ENCODE measurements at regions not wholly inside any gene's neighbourhood (a gene's known extent, or its start where the extent isn't known, plus 50 kb on each side); places are given as distances from the start of the nearest gene placed in this dataset.

DNA sequence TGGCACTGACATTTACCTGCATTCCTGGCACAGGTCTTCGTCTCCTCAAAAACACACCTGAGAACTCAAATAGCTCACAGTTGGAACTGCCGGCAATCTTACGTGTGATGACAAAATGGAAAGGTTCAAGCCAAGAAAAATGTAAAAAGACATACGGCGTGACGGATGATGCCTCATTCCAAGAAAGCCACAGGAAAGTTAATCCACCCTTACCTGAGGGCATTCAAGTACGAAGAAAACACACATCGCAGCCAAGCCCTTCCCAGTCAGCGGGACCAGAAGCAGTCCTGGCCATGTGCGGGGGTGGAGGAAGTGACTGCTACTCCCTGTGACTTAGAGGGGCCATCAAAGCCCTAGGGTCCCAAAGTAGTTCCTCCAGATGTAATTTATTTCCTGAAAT is 986.3 kb upstream of the CELF4 start:
- Mint-ChIP-seq H3K27ac (no peak overlapping the region), H3K9me3 (peaks cover 0 to 5% (median 2%) of the 10 kb centered on the region in 3 donors), H3K4me1 (no peaks in the 10 kb centered on the region), H3K4me3 (no peak overlapping the region), H3K27me3 (no peaks in the 10 kb centered on the region), H3K36me3 (no peaks in the 10 kb centered on the region)
- no peaks in the 10 kb centered on the region for H3K4me1 ChIP-seq (ENCODE audit: control insufficient read depth in 1 of 2, extremely low read depth in 1 of 2, insufficient read depth in 2 of 2, low read length in 2 of 2)
- ATAC-seq (replicated peaks in 1 of 4), result no peak
- POLR2A ChIA-PET, result no interaction called here
- CTCF ChIA-PET, result no interaction called here
- no peak overlapping the region for H3K4me3 ChIP-seq (ENCODE audit: control insufficient read depth in 1 of 2, extremely low read depth in 1 of 2, low read length in 1 of 2)
- 90% methylated on average over 8 of the region's 10 CpGs for WGBS (ENCODE audit: insufficient coverage)
- no peak overlapping the region for H3K27ac ChIP-seq (ENCODE audit: low read length)
- no peaks in the 10 kb centered on the region for H3K9me3 ChIP-seq
- no peaks in the 10 kb centered on the region for H3K27me3 ChIP-seq (replicated peaks in 1 of 2; ENCODE audit: control insufficient read depth in 2 of 2, extremely low read depth in 1 of 2, insufficient read depth in 2 of 2, low read length in 1 of 2)
- no peak for DNase-seq
- H3K36me3 ChIP-seq (ENCODE audit: control insufficient read depth in 2 of 2, extremely low read depth in 1 of 2, insufficient read depth in 1 of 2, low read length in 1 of 2), result no peaks in the 10 kb centered on the region

DNA sequence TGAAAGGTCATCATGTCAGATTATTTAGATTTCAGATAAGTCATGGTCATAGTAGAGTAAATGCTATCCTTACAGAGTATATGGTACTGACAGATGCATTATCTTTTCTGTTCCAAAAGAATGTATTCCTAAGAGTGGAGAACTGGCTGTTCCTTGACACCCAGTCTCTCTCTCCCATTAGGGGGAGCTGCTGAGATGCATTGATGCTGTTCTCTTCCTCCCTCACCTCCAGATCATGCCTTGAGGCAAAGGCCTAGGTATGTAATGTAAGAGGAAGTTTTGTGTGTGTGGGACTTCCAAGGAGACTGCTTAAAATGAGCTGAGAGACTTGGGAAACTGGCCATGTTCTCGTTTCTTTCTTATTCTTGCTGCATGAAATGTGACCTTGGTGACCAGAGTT is 979.5 kb upstream of the CELF4 start:
- WGBS (ENCODE audit: insufficient coverage), result no CpG with 5 or more reads among the region's 1 CpG
- H3K4me1 ChIP-seq (ENCODE audit: control insufficient read depth in 1 of 2, extremely low read depth in 1 of 2, insufficient read depth in 2 of 2, low read length in 2 of 2), result no peaks in the 10 kb centered on the region
- POLR2A ChIA-PET, result no interaction called here
- no peaks in the 10 kb centered on the region for H3K4me1 Mint-ChIP-seq
- H3K9me3 ChIP-seq, result no peaks in the 10 kb centered on the region
- CTCF ChIA-PET, result no interaction called here
- no peaks in the 10 kb centered on the region for H3K27me3 Mint-ChIP-seq
- no peaks in the 10 kb centered on the region for H3K36me3 Mint-ChIP-seq
- H3K4me3 Mint-ChIP-seq, result no peak overlapping the region
- DNase-seq (peak in 1 of 35 experiments; percentile 31), ATAC-seq (replicated peaks in 1 of 4) (no peak)
- no peaks in the 10 kb centered on the region for H3K36me3 ChIP-seq (ENCODE audit: control insufficient read depth in 2 of 2, extremely low read depth in 1 of 2, insufficient read depth in 1 of 2, low read length in 1 of 2)
- no peak overlapping the region for H3K4me3 ChIP-seq (ENCODE audit: control insufficient read depth in 1 of 2, extremely low read depth in 1 of 2, low read length in 1 of 2)
- H3K27me3 ChIP-seq (replicated peaks in 1 of 2; ENCODE audit: control insufficient read depth in 2 of 2, extremely low read depth in 1 of 2, insufficient read depth in 2 of 2, low read length in 1 of 2), result no peaks in the 10 kb centered on the region
- peaks cover 0 to 6% (median 0%) of the 10 kb centered on the region in 3 donors for H3K9me3 Mint-ChIP-seq
- no peak overlapping the region for H3K27ac ChIP-seq (ENCODE audit: low read length)
- H3K27ac Mint-ChIP-seq, result no peak overlapping the region

- Mint-ChIP-seq H3K4me1 (no peaks in the 10 kb centered on the region), H3K4me3 (no peak overlapping the region), H3K36me3 (no peaks in the 10 kb centered on the region), H3K27ac (no peak overlapping the region), H3K27me3 (no peaks in the 10 kb centered on the region), H3K9me3 (peaks cover 3 to 11% (median 9%) of the 10 kb centered on the region in 3 donors)
- ATAC-seq (replicated peaks in 1 of 4) (no peak), DNase-seq (no peak)
- H3K27ac ChIP-seq (ENCODE audit: low read length), result no peak overlapping the region
- no peaks in the 10 kb centered on the region for H3K36me3 ChIP-seq (ENCODE audit: control insufficient read depth in 2 of 2, extremely low read depth in 1 of 2, insufficient read depth in 1 of 2, low read length in 1 of 2)
- CTCF ChIA-PET, result no interaction called here
- H3K4me1 ChIP-seq (ENCODE audit: control insufficient read depth in 1 of 2, extremely low read depth in 1 of 2, insufficient read depth in 2 of 2, low read length in 2 of 2), result no peaks in the 10 kb centered on the region
- H3K9me3 ChIP-seq, result no peaks in the 10 kb centered on the region
- H3K4me3 ChIP-seq (ENCODE audit: control insufficient read depth in 1 of 2, extremely low read depth in 1 of 2, low read length in 1 of 2), result no peak overlapping the region
- H3K27me3 ChIP-seq (replicated peaks in 1 of 2; ENCODE audit: control insufficient read depth in 2 of 2, extremely low read depth in 1 of 2, insufficient read depth in 2 of 2, low read length in 1 of 2), result no peaks in the 10 kb centered on the region
- POLR2A ChIA-PET, result no interaction called here
Observed at GRCh38 chr18:38539856-38540255, 974.3 kb upstream of the CELF4 start.

GRCh38 chr18:38539371-38539770 is 973.8 kb upstream of the CELF4 start:
- Mint-ChIP-seq H3K9me3 (peaks cover 3 to 9% (median 9%) of the 10 kb centered on the region in 3 donors), H3K4me1 (no peaks in the 10 kb centered on the region), H3K27ac (no peak overlapping the region), H3K36me3 (no peaks in the 10 kb centered on the region), H3K4me3 (no peak overlapping the region), H3K27me3 (no peaks in the 10 kb centered on the region)
- H3K4me3 ChIP-seq (ENCODE audit: control insufficient read depth in 1 of 2, extremely low read depth in 1 of 2, low read length in 1 of 2), result no peak overlapping the region
- ChIA-PET CTCF (no interaction called here), POLR2A (no interaction called here)
- no peaks in the 10 kb centered on the region for H3K36me3 ChIP-seq (ENCODE audit: control insufficient read depth in 2 of 2, extremely low read depth in 1 of 2, insufficient read depth in 1 of 2, low read length in 1 of 2)
- H3K27me3 ChIP-seq (replicated peaks in 1 of 2; ENCODE audit: control insufficient read depth in 2 of 2, extremely low read depth in 1 of 2, insufficient read depth in 2 of 2, low read length in 1 of 2), result no peaks in the 10 kb centered on the region
- H3K9me3 ChIP-seq, result no peaks in the 10 kb centered on the region
- no peaks in the 10 kb centered on the region for H3K4me1 ChIP-seq (ENCODE audit: control insufficient read depth in 1 of 2, extremely low read depth in 1 of 2, insufficient read depth in 2 of 2, low read length in 2 of 2)
- no peak overlapping the region for H3K27ac ChIP-seq (ENCODE audit: low read length)
- no peak for DNase-seq
- ATAC-seq (replicated peaks in 1 of 4), result no peak

DNA sequence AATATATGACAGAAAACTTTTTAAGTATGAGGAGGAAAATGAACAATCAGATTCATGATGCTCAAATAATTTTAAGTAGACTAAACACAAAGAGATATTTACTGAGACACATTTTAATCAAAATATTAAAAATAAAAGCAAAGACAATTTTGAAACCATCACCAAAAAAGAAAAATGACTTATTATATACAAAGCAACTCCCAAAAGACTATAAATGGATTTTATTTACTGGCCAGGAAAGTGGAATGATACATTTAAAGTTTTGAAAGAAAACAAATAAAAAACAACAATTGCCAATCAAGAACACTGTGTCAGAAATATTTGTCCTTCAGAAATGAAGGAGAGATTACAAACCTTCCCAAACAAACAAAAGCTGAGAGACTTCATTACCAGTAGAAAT is 968.5 kb upstream of the CELF4 start:
- Mint-ChIP-seq H3K27me3 (no peaks in the 10 kb centered on the region), H3K9me3 (peaks cover 3 to 28% (median 16%) of the 10 kb centered on the region in 3 donors), H3K36me3 (no peaks in the 10 kb centered on the region), H3K4me1 (no peaks in the 10 kb centered on the region), H3K27ac (no peak overlapping the region), H3K4me3 (no peak overlapping the region)
- ATAC-seq (replicated peaks in 1 of 4) (no peak), DNase-seq (no peak)
- CTCF ChIA-PET, result no interaction called here
- Histone ChIP-seq H3K36me3 (ENCODE audit: control insufficient read depth in 2 of 2, extremely low read depth in 1 of 2, insufficient read depth in 1 of 2, low read length in 1 of 2) (no peaks in the 10 kb centered on the region), H3K27me3 (replicated peaks in 1 of 2; ENCODE audit: control insufficient read depth in 2 of 2, extremely low read depth in 1 of 2, insufficient read depth in 2 of 2, low read length in 1 of 2) (no peaks in the 10 kb centered on the region), H3K9me3 (no peaks in the 10 kb centered on the region), H3K4me3 (ENCODE audit: control insufficient read depth in 1 of 2, extremely low read depth in 1 of 2, low read length in 1 of 2) (no peak overlapping the region), H3K27ac (ENCODE audit: low read length) (no peak overlapping the region), H3K4me1 (ENCODE audit: control insufficient read depth in 1 of 2, extremely low read depth in 1 of 2, insufficient read depth in 2 of 2, low read length in 2 of 2) (no peaks in the 10 kb centered on the region)
- POLR2A ChIA-PET, result no interaction called here

- H3K27ac Mint-ChIP-seq, result no peak overlapping the region
- ATAC-seq (replicated peaks in 1 of 4) (no peak), DNase-seq (no peak)
- Histone ChIP-seq H3K4me3 (ENCODE audit: control insufficient read depth in 1 of 2, extremely low read depth in 1 of 2, low read length in 1 of 2) (no peak overlapping the region), H3K27ac (ENCODE audit: low read length) (no peak overlapping the region), H3K27me3 (replicated peaks in 1 of 2; ENCODE audit: control insufficient read depth in 2 of 2, extremely low read depth in 1 of 2, insufficient read depth in 2 of 2, low read length in 1 of 2) (no peaks in the 10 kb centered on the region), H3K36me3 (ENCODE audit: control insufficient read depth in 2 of 2, extremely low read depth in 1 of 2, insufficient read depth in 1 of 2, low read length in 1 of 2) (no peaks in the 10 kb centered on the region), H3K4me1 (ENCODE audit: control insufficient read depth in 1 of 2, extremely low read depth in 1 of 2, insufficient read depth in 2 of 2, low read length in 2 of 2) (no peaks in the 10 kb centered on the region), H3K9me3 (no peaks in the 10 kb centered on the region)
- no peak overlapping the region for H3K4me3 Mint-ChIP-seq
- peaks cover 0 to 3% (median 2%) of the 10 kb centered on the region in 3 donors for H3K9me3 Mint-ChIP-seq
- no peaks in the 10 kb centered on the region for H3K36me3 Mint-ChIP-seq
- ChIA-PET POLR2A (no interaction called here), CTCF (no interaction called here)
- no peaks in the 10 kb centered on the region for H3K27me3 Mint-ChIP-seq
- no peaks in the 10 kb centered on the region for H3K4me1 Mint-ChIP-seq
Observed at GRCh38 chr18:38526922-38527321, 961.3 kb upstream of the CELF4 start.

GRCh38 chr18:38525039-38525438 is 959.4 kb upstream of the CELF4 start:
- Mint-ChIP-seq H3K9me3 (peaks cover 0 to 3% (median 2%) of the 10 kb centered on the region in 3 donors), H3K27me3 (no peaks in the 10 kb centered on the region), H3K36me3 (no peaks in the 10 kb centered on the region), H3K4me1 (no peaks in the 10 kb centered on the region), H3K4me3 (no peak overlapping the region), H3K27ac (no peak overlapping the region)
- ChIA-PET CTCF (no interaction called here), POLR2A (no interaction called here)
- DNase-seq (no peak), ATAC-seq (replicated peaks in 1 of 4) (no peak)
- Histone ChIP-seq H3K36me3 (ENCODE audit: control insufficient read depth in 2 of 2, extremely low read depth in 1 of 2, insufficient read depth in 1 of 2, low read length in 1 of 2) (no peaks in the 10 kb centered on the region), H3K4me1 (ENCODE audit: control insufficient read depth in 1 of 2, extremely low read depth in 1 of 2, insufficient read depth in 2 of 2, low read length in 2 of 2) (no peaks in the 10 kb centered on the region), H3K27ac (ENCODE audit: low read length) (no peak overlapping the region), H3K4me3 (ENCODE audit: control insufficient read depth in 1 of 2, extremely low read depth in 1 of 2, low read length in 1 of 2) (no peak overlapping the region), H3K9me3 (no peaks in the 10 kb centered on the region), H3K27me3 (replicated peaks in 1 of 2; ENCODE audit: control insufficient read depth in 2 of 2, extremely low read depth in 1 of 2, insufficient read depth in 2 of 2, low read length in 1 of 2) (no peaks in the 10 kb centered on the region)
- WGBS (ENCODE audit: insufficient coverage), result 73% methylated on average over 1 of the region's 5 CpGs

Data from T-cell (primary cell).